ENCODE measurements at regions not wholly inside any gene's neighbourhood (a gene's known extent, or its start where the extent isn't known, plus 50 kb on each side); places are given as distances from the start of the nearest gene placed in this dataset.

DNA sequence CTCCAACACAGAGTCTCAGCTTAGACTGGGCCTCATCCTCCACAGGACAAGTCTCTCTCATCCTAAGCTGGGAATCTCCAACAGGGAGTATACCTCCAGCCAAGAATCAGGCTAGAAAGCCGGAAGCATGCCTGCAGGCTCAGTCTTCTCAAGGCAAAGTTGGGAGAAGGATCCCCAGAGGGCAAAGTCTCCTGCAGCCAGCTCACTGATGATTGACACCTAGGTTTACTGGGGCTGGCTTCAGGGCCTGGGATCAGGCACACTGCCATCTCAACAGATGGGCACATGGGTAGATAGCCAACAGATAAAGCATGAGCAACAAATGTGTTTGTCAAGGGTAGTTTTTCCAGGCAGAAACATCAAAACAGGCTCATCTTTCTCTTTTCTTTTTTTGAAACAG lies 56.1 kb upstream of the TOX3 start:
- TF ChIP-seq, protein P1, sequence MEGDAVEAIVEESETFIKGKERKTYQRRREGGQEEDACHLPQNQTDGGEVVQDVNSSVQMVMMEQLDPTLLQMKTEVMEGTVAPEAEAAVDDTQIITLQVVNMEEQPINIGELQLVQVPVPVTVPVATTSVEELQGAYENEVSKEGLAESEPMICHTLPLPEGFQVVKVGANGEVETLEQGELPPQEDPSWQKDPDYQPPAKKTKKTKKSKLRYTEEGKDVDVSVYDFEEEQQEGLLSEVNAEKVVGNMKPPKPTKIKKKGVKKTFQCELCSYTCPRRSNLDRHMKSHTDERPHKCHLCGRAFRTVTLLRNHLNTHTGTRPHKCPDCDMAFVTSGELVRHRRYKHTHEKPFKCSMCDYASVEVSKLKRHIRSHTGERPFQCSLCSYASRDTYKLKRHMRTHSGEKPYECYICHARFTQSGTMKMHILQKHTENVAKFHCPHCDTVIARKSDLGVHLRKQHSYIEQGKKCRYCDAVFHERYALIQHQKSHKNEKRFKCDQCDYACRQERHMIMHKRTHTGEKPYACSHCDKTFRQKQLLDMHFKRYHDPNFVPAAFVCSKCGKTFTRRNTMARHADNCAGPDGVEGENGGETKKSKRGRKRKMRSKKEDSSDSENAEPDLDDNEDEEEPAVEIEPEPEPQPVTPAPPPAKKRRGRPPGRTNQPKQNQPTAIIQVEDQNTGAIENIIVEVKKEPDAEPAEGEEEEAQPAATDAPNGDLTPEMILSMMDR (IDR thresholded peaks at IDR 0.05 in 4 of 5, conservative IDR thresholded peaks at IDR 0.05 in 1 of 5), result no peak
- TF ChIP-seq POLR2A (IDR thresholded peaks at IDR 0.05), result no peak
